ENCODE measurements at regions not wholly inside any gene's neighbourhood (a gene's known extent, or its start where the extent isn't known, plus 50 kb on each side); places are given as distances from the start of the nearest gene placed in this dataset.

GRCh38 chr4:15238720-15239119 is 189.1 kb upstream of the C1QTNF7 start:
- H3K9me3 ChIP-seq: no peaks in the 10 kb centered on the region
- TF ChIP-seq CTCF (IDR thresholded peaks at IDR 0.05): no peak
- no peaks in the 10 kb centered on the region for H3K36me3 ChIP-seq
- DNase-seq (ENCODE audit: low spot score) (no peak), ATAC-seq (ENCODE audit: insufficient number of reproducible peaks, low FRiP score, low read depth) (no peak)
- no peak overlapping the region for H3K4me3 ChIP-seq
- H3K27ac ChIP-seq: peak overlapping the region in 1 of 2 donors; percentile 37
- H3K27me3 ChIP-seq (replicated peaks; ENCODE audit: insufficient read depth): no peaks in the 10 kb centered on the region
- H3K4me1 ChIP-seq (ENCODE audit: control insufficient read depth in 1 of 2, low read depth in 2 of 2): peaks cover 30 to 69% of the 10 kb centered on the region in 2 donors

GRCh38 chr4:15239866-15240265 is 188.0 kb upstream of the C1QTNF7 start:
- H3K27ac ChIP-seq: peak overlapping the region in 1 of 2 donors; percentile 37
- no peaks in the 10 kb centered on the region for H3K9me3 ChIP-seq
- H3K4me3 ChIP-seq: no peak overlapping the region
- no peaks in the 10 kb centered on the region for H3K36me3 ChIP-seq
- peaks cover 19 to 58% of the 10 kb centered on the region in 2 donors for H3K4me1 ChIP-seq (ENCODE audit: control insufficient read depth in 1 of 2, low read depth in 2 of 2)
- DNase-seq (ENCODE audit: low spot score) (no peak), ATAC-seq (ENCODE audit: insufficient number of reproducible peaks, low FRiP score, low read depth) (no peak)
- H3K27me3 ChIP-seq (replicated peaks; ENCODE audit: insufficient read depth): no peaks in the 10 kb centered on the region
- TF ChIP-seq CTCF (IDR thresholded peaks at IDR 0.05): no peak

- Histone ChIP-seq H3K27ac (peak overlapping the region in 1 of 2 donors; percentile 37), H3K27me3 (replicated peaks; ENCODE audit: insufficient read depth) (no peaks in the 10 kb centered on the region), H3K4me1 (ENCODE audit: control insufficient read depth in 1 of 2, low read depth in 2 of 2) (peaks cover 13 to 49% of the 10 kb centered on the region in 2 donors), H3K9me3 (no peaks in the 10 kb centered on the region), H3K36me3 (no peaks in the 10 kb centered on the region), H3K4me3 (no peak overlapping the region)
- ATAC-seq (ENCODE audit: insufficient number of reproducible peaks, low FRiP score, low read depth): no peak
- DNase-seq (ENCODE audit: low spot score): no peak
- TF ChIP-seq CTCF (IDR thresholded peaks at IDR 0.05): no peak
Observed at GRCh38 chr4:15240764-15241163, 187.1 kb upstream of the C1QTNF7 start.

GRCh38 chr4:15242021-15242420 is 185.8 kb upstream of the C1QTNF7 start:
- no peaks in the 10 kb centered on the region for H3K36me3 ChIP-seq
- peaks cover 8 to 36% of the 10 kb centered on the region in 2 donors for H3K4me1 ChIP-seq (ENCODE audit: control insufficient read depth in 1 of 2, low read depth in 2 of 2)
- no peak overlapping the region for H3K27ac ChIP-seq
- H3K9me3 ChIP-seq: no peaks in the 10 kb centered on the region
- no peak for TF ChIP-seq CTCF (IDR thresholded peaks at IDR 0.05)
- H3K4me3 ChIP-seq: no peak overlapping the region
- ATAC-seq (ENCODE audit: insufficient number of reproducible peaks, low FRiP score, low read depth): no peak
- DNase-seq (ENCODE audit: low spot score): no peak
- no peaks in the 10 kb centered on the region for H3K27me3 ChIP-seq (replicated peaks; ENCODE audit: insufficient read depth)

GRCh38 chr4:15244354-15244753 is 183.5 kb upstream of the C1QTNF7 start:
- DNase-seq (ENCODE audit: low spot score) (no peak), ATAC-seq (ENCODE audit: insufficient number of reproducible peaks, low FRiP score, low read depth) (no peak)
- Histone ChIP-seq H3K4me3 (no peak overlapping the region), H3K4me1 (ENCODE audit: control insufficient read depth in 1 of 2, low read depth in 2 of 2) (peaks cover 8 to 14% of the 10 kb centered on the region in 2 donors), H3K9me3 (no peaks in the 10 kb centered on the region), H3K36me3 (no peaks in the 10 kb centered on the region), H3K27ac (no peak overlapping the region), H3K27me3 (replicated peaks; ENCODE audit: insufficient read depth) (no peaks in the 10 kb centered on the region)
- no peak for TF ChIP-seq CTCF (IDR thresholded peaks at IDR 0.05)
